ENCODE measurements at regions not wholly inside any gene's neighbourhood (a gene's known extent, or its start where the extent isn't known, plus 50 kb on each side); places are given as distances from the start of the nearest gene placed in this dataset.

DNA sequence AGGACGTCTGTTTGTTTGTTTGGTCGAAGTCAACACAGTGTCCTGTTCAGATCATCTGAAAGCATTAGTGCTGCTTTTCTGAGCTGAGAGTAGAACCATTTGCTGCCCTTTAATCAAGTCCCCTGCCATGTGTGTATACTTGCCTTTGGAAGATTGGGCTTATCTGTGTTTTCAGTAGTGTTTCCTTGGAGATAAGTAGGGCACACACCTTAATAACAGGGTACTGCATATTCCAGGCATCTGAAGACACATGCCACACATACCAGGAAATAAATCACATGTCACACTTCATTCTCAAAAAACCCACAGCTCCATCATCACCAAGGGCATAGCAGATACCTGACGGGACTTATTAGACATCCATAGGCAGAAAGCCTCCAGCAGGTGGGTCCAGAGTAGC is 157.4 kb downstream of the SOX11 start:
- DNase-seq (ENCODE audit: low read depth) = no peak

DNA sequence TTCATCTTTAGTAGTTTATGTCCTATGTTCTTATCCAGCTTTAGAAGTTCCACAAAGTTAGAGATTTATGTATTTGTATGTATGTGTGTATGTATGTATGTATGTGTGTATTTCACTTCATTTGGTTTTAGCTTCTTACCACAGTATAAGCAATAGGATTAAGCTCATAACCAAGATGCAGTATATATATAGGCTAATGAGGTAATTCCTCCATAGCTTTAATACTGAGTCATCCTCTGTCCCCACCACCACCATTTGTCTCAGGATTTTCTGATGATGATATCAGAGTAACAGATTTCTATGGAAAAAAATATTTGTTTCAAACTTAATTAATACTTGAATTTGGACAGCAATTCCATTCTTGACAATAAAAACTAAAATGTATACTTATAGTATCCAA is 159.2 kb downstream of the SOX11 start:
- H3K4me3 ChIP-seq (ENCODE audit: low read depth, low read length) = no peak overlapping the region
- TF ChIP-seq, protein P1, sequence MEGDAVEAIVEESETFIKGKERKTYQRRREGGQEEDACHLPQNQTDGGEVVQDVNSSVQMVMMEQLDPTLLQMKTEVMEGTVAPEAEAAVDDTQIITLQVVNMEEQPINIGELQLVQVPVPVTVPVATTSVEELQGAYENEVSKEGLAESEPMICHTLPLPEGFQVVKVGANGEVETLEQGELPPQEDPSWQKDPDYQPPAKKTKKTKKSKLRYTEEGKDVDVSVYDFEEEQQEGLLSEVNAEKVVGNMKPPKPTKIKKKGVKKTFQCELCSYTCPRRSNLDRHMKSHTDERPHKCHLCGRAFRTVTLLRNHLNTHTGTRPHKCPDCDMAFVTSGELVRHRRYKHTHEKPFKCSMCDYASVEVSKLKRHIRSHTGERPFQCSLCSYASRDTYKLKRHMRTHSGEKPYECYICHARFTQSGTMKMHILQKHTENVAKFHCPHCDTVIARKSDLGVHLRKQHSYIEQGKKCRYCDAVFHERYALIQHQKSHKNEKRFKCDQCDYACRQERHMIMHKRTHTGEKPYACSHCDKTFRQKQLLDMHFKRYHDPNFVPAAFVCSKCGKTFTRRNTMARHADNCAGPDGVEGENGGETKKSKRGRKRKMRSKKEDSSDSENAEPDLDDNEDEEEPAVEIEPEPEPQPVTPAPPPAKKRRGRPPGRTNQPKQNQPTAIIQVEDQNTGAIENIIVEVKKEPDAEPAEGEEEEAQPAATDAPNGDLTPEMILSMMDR (IDR thresholded peaks at IDR 0.05; ENCODE audit: control insufficient read depth, extremely low read depth, insufficient read depth) = no peak
- no peak for DNase-seq (ENCODE audit: low read depth)

More for the DNA sequence above, 157.4 kb downstream of the SOX11 start:
- TF ChIP-seq, protein P1 (IDR thresholded peaks at IDR 0.05; ENCODE audit: control insufficient read depth, extremely low read depth, insufficient read depth) = no peak
- H3K4me3 ChIP-seq (ENCODE audit: low read depth, low read length) = no peak overlapping the region

DNA sequence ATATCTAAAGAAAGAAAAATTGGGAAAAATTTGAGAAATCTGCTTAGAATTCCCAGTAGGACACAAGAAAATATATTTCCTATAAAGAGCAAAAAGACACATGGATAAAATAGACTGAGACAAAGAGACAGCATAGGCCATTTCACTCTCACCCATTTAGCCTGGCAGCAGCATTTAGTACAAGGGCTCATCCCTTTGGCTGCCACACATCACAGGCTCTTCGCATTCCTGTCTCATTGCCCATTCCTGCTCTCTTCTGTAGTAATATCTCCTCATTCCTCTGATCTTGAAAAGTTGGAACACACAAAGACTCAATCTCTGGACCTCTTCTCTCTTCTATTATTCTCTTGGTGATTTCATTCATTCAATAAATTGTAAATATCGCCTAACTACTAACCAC is 162.6 kb downstream of the SOX11 start:
- TF ChIP-seq, protein P1 (IDR thresholded peaks at IDR 0.05; ENCODE audit: control insufficient read depth, extremely low read depth, insufficient read depth) = no peak
- no peak overlapping the region for H3K4me3 ChIP-seq (ENCODE audit: low read depth, low read length)
- DNase-seq (ENCODE audit: low read depth) = no peak

DNA sequence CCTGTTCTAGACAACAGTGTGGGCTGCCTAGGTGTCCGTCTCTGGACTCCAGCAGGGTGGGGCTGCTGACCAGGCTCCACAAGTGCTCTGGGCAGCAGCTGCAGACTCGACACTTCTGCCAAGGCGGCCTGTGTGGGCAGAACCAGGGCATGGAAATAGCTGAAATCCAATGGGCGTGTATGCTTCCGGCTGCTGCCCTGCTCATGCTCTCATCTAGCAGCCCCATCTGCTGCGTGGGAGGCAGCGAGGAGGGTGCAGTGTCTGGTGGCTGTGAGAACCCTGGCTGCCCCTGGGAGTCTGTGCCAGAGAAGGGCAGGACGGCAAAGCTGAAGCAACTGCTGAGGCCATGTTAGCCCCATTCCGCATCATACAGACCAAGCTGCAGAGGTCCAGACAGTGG is 174.9 kb downstream of the SOX11 start:
- no peak for DNase-seq (ENCODE audit: low read depth)
- TF ChIP-seq, protein P1 (IDR thresholded peaks at IDR 0.05; ENCODE audit: control insufficient read depth, extremely low read depth, insufficient read depth) = no peak
- no peak overlapping the region for H3K4me3 ChIP-seq (ENCODE audit: low read depth, low read length)

DNA sequence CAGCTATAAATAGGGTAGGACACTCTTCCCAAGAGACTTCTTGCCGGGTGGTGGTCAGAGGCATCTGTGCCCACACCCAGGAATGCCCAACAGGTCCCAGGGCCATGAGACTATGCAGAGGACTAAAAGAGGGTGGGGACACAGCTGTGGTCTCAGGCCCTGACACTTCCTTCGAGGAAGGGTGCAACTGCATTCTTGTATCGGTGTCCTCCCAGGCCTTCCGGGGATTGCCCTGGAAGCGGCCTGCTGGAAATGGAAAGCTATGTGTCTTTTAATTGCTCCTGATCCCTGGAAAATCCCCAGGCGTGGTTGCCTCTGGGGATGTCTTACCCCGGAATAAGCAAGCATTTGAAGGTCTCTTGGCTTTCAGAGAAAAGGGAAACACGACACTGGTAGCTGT is 176.7 kb downstream of the SOX11 start:
- H3K4me3 ChIP-seq (ENCODE audit: low read depth, low read length) = no peak overlapping the region
- TF ChIP-seq, protein P1 (IDR thresholded peaks at IDR 0.05; ENCODE audit: control insufficient read depth, extremely low read depth, insufficient read depth) = no peak
- DNase-seq (ENCODE audit: low read depth) = no peak

DNA sequence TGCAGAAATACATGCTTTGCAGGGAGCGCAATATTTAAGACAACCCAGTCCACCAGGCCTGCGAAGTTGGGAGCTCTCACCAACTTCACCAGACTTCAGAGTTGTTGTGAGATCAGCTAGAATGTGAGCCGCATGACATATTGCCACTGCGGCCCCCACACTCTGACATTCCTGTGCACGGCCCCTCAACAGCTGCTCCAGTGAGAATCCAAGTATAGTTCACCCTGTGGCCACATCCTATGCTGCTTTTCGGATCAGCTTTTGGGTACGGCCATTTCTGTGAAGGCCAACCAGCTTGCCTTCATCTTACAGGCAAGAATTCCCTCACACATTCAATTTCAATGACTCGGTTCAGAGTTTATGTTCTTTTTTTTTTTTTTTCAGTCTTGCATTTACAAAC is 177.8 kb downstream of the SOX11 start:
- no peak overlapping the region for H3K4me3 ChIP-seq (ENCODE audit: low read depth, low read length)
- TF ChIP-seq, protein P1 (IDR thresholded peaks at IDR 0.05; ENCODE audit: control insufficient read depth, extremely low read depth, insufficient read depth) = no peak
- no peak for DNase-seq (ENCODE audit: low read depth)

DNA sequence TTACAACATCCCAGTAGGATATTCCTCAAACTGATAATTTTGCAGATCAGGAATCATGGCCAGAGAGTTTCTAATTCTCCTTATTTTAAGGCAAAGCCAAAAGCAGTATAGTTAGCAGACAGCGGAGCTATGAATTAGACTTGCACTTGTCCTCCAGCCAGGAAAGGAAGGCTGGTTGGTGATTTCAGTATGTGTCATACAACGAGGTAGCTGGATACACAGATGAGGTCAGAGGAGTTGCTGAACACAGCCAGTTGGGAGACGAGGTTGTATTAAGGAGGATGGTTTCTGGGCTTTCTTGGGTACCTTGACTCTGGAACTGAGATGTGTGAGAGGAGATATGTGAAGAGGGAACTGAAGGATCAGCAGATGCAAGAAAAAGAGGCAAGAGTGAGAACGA is 185.2 kb downstream of the SOX11 start:
- H3K4me3 ChIP-seq (ENCODE audit: low read depth, low read length) = no peak overlapping the region
- TF ChIP-seq, protein P1 (IDR thresholded peaks at IDR 0.05; ENCODE audit: control insufficient read depth, extremely low read depth, insufficient read depth) = no peak
- no peak for DNase-seq (ENCODE audit: low read depth)
